LNCaP clone FGC (cell line): ENCODE measurements at regions not wholly inside any gene's neighbourhood (a gene's known extent, or its start where the extent isn't known, plus 50 kb on each side); places are given as distances from the start of the nearest gene placed in this dataset.

ENCODE experiments used
- DNase-seq: peaks from one replicate; pipeline ENCODE4 v3.0.0-alpha.2; 2011; ENCODE audit warnings: low read depth
- H3K4me3 ChIP-seq: 2 replicates; pipeline ENCODE4 v1.5.1; 2011; ENCODE audit warnings: mild to moderate bottlenecking, low read depth, low read length, control low read depth
- TF ChIP-seq, protein P1 (sequence below): IDR thresholded peaks from 2 replicates; pipeline ENCODE4 v1.5.1; 2012; ENCODE audit warnings: mild to moderate bottlenecking; ENCODE audit not compliant: control insufficient read depth, insufficient read depth; ENCODE audit errors: extremely low read depth

GRCh38 chr13:33379608-33380007 lies 94.1 kb upstream of the STARD13 start:
- H3K4me3 ChIP-seq, result no peak overlapping the region
- TF ChIP-seq, protein P1, sequence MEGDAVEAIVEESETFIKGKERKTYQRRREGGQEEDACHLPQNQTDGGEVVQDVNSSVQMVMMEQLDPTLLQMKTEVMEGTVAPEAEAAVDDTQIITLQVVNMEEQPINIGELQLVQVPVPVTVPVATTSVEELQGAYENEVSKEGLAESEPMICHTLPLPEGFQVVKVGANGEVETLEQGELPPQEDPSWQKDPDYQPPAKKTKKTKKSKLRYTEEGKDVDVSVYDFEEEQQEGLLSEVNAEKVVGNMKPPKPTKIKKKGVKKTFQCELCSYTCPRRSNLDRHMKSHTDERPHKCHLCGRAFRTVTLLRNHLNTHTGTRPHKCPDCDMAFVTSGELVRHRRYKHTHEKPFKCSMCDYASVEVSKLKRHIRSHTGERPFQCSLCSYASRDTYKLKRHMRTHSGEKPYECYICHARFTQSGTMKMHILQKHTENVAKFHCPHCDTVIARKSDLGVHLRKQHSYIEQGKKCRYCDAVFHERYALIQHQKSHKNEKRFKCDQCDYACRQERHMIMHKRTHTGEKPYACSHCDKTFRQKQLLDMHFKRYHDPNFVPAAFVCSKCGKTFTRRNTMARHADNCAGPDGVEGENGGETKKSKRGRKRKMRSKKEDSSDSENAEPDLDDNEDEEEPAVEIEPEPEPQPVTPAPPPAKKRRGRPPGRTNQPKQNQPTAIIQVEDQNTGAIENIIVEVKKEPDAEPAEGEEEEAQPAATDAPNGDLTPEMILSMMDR, result no peak
- peak; percentile 35 for DNase-seq

- no peak for DNase-seq
- no peak overlapping the region for H3K4me3 ChIP-seq
- TF ChIP-seq, protein P1, result no peak
Observed at GRCh38 chr13:33380487-33381079, 95.0 kb upstream of the STARD13 start.

GRCh38 chr13:33381180-33381579 lies 95.6 kb upstream of the STARD13 start:
- H3K4me3 ChIP-seq, result no peak overlapping the region
- TF ChIP-seq, protein P1, result no peak
- no peak for DNase-seq

GRCh38 chr13:33381906-33382305 lies 96.4 kb upstream of the STARD13 start:
- no peak for DNase-seq
- TF ChIP-seq, protein P1, result no peak
- no peak overlapping the region for H3K4me3 ChIP-seq

- TF ChIP-seq, protein P1, result no peak
- DNase-seq, result no peak
- no peak overlapping the region for H3K4me3 ChIP-seq
Observed at GRCh38 chr13:33383724-33384577, 98.4 kb upstream of the STARD13 start.

GRCh38 chr13:33388286-33388998 lies 102.9 kb upstream of the STARD13 start:
- H3K4me3 ChIP-seq, result no peak overlapping the region
- TF ChIP-seq, protein P1, result no peak
- DNase-seq, result no peak
